ENCODE measurements at regions not wholly inside any gene's neighbourhood (a gene's known extent, or its start where the extent isn't known, plus 50 kb on each side); places are given as distances from the start of the nearest gene placed in this dataset.
A peak's percentile ranks its signal among the peaks of the same experiment; 100 is the strongest.

DNA sequence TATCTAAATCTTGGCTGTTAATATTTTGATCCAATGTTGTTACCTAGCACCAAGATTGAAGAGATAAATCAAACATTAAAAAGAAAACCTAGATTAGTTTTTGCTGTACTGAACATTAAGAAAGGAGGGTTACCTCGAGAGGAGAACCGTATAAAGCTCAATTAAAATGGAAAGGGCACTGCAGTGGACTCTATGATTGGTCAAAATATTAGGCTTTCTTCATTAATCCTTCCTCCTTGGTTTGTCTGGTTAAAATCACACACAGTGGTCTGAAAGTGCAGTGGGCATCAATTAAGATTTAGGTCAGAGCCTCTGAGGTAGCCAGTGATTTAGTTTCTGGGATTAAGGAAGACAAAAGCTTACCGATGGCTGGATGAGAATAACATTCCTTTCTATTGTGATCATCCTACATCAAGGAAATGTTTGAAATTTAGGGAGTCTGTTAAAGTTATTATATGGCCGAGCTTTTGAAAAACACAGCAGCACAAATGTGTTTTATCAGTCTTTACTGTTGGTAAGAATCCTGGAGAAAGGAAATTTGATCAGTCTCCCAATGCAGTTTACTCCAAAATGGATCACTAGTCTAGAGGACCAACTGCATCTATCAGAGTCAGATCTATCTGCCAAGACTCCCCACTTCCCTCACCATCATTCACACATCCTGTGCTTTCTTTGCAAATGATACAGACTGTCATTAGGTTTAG is 134.6 kb upstream of the NEDD9 start:
- intact Hi-C loops (cut with DNase I) = loop anchor here in 1 of 2 donors (10.0 kb wide), 1 partner anchor 68 kb away; no protein-coding TSS in a partner anchor

DNA sequence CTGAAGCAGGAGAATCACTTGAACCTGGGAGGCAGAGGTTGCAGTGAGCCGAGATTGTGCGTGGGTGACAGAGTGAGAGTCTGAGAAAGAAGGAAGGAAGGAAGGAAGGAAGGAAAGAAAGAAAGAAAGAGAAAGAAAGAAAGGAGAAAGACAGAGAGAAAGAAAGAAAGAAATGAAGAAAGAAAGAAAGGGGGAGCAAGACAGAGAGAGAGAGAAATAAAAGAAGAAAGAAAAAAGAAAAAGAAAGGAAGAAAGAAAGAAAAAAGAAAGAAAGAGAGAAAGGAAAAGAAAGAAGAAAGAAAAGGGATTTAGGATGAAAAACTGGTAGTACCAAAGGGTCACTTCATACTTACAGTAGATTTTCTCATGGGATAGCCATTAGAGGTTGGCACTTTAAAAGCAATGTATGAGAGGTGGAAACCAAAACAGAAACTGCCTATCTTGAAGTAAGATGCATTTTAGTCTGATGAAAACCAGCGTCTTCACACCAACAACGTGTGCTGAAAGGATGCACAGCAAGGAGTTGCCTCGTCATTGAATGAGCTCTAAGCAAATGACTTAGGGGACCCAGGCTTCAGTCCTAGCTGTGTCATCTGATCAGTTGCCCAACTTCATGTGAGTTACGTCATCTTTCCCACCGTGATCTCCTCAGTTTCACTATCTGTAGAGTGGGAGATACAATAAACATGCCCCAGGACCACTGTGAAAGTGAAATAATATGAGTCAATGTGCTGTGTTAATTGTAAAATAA is 133.9 kb upstream of the NEDD9 start:
- peaks cover 14 to 78% of the 10 kb centered on the region in 2 donors for H3K4me1 ChIP-seq
- H3K9me3 ChIP-seq = no peaks in the 10 kb centered on the region
- no peaks in the 10 kb centered on the region for H3K27me3 ChIP-seq
- DNase-seq = no peak
- peak overlapping the region in 1 of 2 donors; percentile 11 for H3K4me3 ChIP-seq
- peak overlapping the region; percentile 82 to 83 for H3K27ac ChIP-seq
- H3K36me3 ChIP-seq = no peaks in the 10 kb centered on the region
- no peak for ATAC-seq
- intact Hi-C loops (cut with DNase I) = loop anchor here in 1 of 2 donors (10.0 kb wide), 1 partner anchor 68 kb away; no protein-coding TSS in a partner anchor
- no peak for TF ChIP-seq CTCF (IDR thresholded peaks at IDR 0.05)

More for the DNA sequence above, 134.6 kb upstream of the NEDD9 start:
- no peaks in the 10 kb centered on the region for H3K27me3 ChIP-seq
- no peaks in the 10 kb centered on the region for H3K9me3 ChIP-seq
- no peak for TF ChIP-seq CTCF (IDR thresholded peaks at IDR 0.05)
- DNase-seq (no peak), ATAC-seq (no peak)
- H3K4me3 ChIP-seq = no peak overlapping the region
- peak overlapping the region; percentile 82 to 83 for H3K27ac ChIP-seq
- no peaks in the 10 kb centered on the region for H3K36me3 ChIP-seq
- peaks cover 14 to 79% of the 10 kb centered on the region in 2 donors for H3K4me1 ChIP-seq

GRCh38 chr6:11364971-11365397 is 132.5 kb upstream of the NEDD9 start:
- no peaks in the 10 kb centered on the region for H3K9me3 ChIP-seq
- H3K27me3 ChIP-seq = no peaks in the 10 kb centered on the region
- no peaks in the 10 kb centered on the region for H3K36me3 ChIP-seq
- H3K27ac ChIP-seq = peak overlapping the region; percentile 82 to 83
- peaks cover 14 to 64% of the 10 kb centered on the region in 2 donors for H3K4me1 ChIP-seq
- DNase-seq (no peak), ATAC-seq (peak; percentile 70)
- H3K4me3 ChIP-seq = no peak overlapping the region
- no peak for TF ChIP-seq CTCF (IDR thresholded peaks at IDR 0.05)
- intact Hi-C loops (cut with DNase I) = loop anchor here in 1 of 2 donors (10.0 kb wide), 1 partner anchor 70 kb away; no protein-coding TSS in a partner anchor

DNA sequence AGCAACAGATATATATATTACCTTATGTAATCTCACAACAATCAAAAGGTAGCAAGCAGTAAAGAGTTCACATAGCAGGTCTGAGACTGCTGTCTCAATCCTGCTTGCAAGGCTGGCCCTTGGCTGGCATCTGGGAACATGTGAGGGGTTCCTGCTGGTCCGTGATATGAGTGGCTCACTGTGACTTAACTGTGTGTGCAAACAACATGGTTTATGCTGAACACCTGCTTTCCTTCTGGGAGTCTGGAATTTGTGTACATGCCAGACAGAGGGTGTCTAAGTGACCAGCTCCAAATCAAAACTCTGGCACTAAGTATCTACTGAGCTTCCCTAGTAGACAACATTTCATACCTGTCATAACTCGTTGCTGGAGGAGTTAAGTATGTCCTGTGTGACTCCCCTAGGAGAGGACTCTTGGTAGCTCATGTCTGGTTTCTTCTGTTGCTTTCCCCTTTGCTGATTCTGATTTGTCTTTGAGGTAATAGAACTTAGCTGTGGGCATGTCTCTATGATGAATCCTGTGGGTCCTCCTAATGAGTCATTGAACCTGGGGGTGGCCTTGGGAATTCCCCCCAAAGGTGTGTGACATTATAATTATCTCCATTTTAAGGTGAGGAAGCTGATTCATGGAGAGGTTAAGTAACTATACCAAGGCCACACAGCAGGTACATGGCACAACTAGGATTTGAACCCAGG is 131.6 kb upstream of the NEDD9 start:
- intact Hi-C loops (cut with DNase I) = loop anchor here in 1 of 2 donors (10.0 kb wide), 1 partner anchor 71 kb away; no protein-coding TSS in a partner anchor
- no peaks in the 10 kb centered on the region for H3K9me3 ChIP-seq

More for the DNA sequence above, 131.6 kb upstream of the NEDD9 start:
- no peak for DNase-seq
- no peak for ATAC-seq
- H3K27ac ChIP-seq = peak overlapping the region; percentile 82 to 83
- no peak for TF ChIP-seq CTCF (IDR thresholded peaks at IDR 0.05)
- no peaks in the 10 kb centered on the region for H3K27me3 ChIP-seq
- no peaks in the 10 kb centered on the region for H3K36me3 ChIP-seq
- H3K4me1 ChIP-seq = peaks cover 14 to 62% of the 10 kb centered on the region in 2 donors
- no peak overlapping the region for H3K4me3 ChIP-seq
